Right lung (tissue), 2 donors: ENCODE measurements at regions not wholly inside any gene's neighbourhood (a gene's known extent, or its start where the extent isn't known, plus 50 kb on each side); places are given as distances from the start of the nearest gene placed in this dataset.
A peak's percentile ranks its signal among the peaks of the same experiment; 100 is the strongest.
"Not testable (repeated sequence)": the region's sequence is repeated elsewhere in the genome, so short reads cannot be mapped to it uniquely, and the experiment has no call there.

Experiments used
- DNase-seq, 2 donors: peaks; one replicate each; pipeline ENCODE4 v3.0.0-alpha.2; 2013

- DNase-seq = no peak
These were observed 173.8 kb upstream of the CCL2 start for GRCh38 chr17:34081269-34081668.

GRCh38 chr17:34082404-34082803 is 172.7 kb upstream of the CCL2 start:
- no peak for DNase-seq

GRCh38 chr17:34089042-34089441 is 166.0 kb upstream of the CCL2 start:
- not testable (repeated sequence) for DNase-seq

GRCh38 chr17:34090593-34090992 is 164.5 kb upstream of the CCL2 start:
- no peak for DNase-seq

GRCh38 chr17:34091975-34092374 is 163.1 kb upstream of the CCL2 start:
- DNase-seq = no peak

- DNase-seq = no peak
These were observed 160.0 kb upstream of the CCL2 start for GRCh38 chr17:34095106-34095505.

- no peak for DNase-seq
These were observed 156.4 kb upstream of the CCL2 start for GRCh38 chr17:34098699-34099098.

GRCh38 chr17:34099859-34100515 is 155.1 kb upstream of the CCL2 start:
- no peak for DNase-seq

GRCh38 chr17:34107019-34107418 is 148.1 kb upstream of the CCL2 start:
- no peak for DNase-seq

GRCh38 chr17:34110315-34110714 is 144.8 kb upstream of the CCL2 start:
- DNase-seq = peak in 1 of 2 donors; percentile 5

- DNase-seq = no peak
These were observed 142.0 kb upstream of the CCL2 start for GRCh38 chr17:34113089-34113488.

GRCh38 chr17:34114174-34114573 is 140.9 kb upstream of the CCL2 start:
- DNase-seq = no peak

- DNase-seq = no peak
These were observed 138.8 kb upstream of the CCL2 start for GRCh38 chr17:34116306-34116705.

- DNase-seq = no peak
These were observed 137.8 kb upstream of the CCL2 start for GRCh38 chr17:34117332-34117731.

- DNase-seq = no peak
These were observed 137.3 kb upstream of the CCL2 start for GRCh38 chr17:34117811-34118210.

GRCh38 chr17:34118564-34118963 is 136.5 kb upstream of the CCL2 start:
- no peak for DNase-seq

- no peak for DNase-seq
These were observed 133.8 kb upstream of the CCL2 start for GRCh38 chr17:34121311-34121710.

GRCh38 chr17:34122515-34122914 is 132.6 kb upstream of the CCL2 start:
- no peak for DNase-seq

GRCh38 chr17:34125010-34125409 is 130.1 kb upstream of the CCL2 start:
- DNase-seq = no peak

GRCh38 chr17:34125921-34126320 is 129.2 kb upstream of the CCL2 start:
- DNase-seq = no peak

- DNase-seq = no peak
These were observed 128.6 kb upstream of the CCL2 start for GRCh38 chr17:34126496-34126895.

- no peak for DNase-seq
These were observed 128.1 kb upstream of the CCL2 start for GRCh38 chr17:34126965-34127364.

GRCh38 chr17:34130544-34130943 is 124.5 kb upstream of the CCL2 start:
- DNase-seq = no peak

- DNase-seq = no peak
These were observed 123.7 kb upstream of the CCL2 start for GRCh38 chr17:34131386-34131785.
